A673 (cell line): ENCODE measurements at regions not wholly inside any gene's neighbourhood (a gene's known extent, or its start where the extent isn't known, plus 50 kb on each side); places are given as distances from the start of the nearest gene placed in this dataset.

Experiments used
- EZH2 ChIP-seq: fragments of 200-600 bp; sonication (generic); IDR thresholded peaks from 2 replicates; pipeline ENCODE4 v1.6.1; 2017; ENCODE audit warnings: borderline replicate concordance, low read depth, mild to moderate bottlenecking, mixed read lengths, antibody characterized with exemption, low read length; ENCODE audit not compliant: poor library complexity, severe bottlenecking
- TF ChIP-seq, protein P1 (sequence below): fragments of 300-800, 200-600 bp; sonication (generic); conservative IDR thresholded peaks from 2 replicates; pipeline ENCODE4 v1.5.1; 2017; ENCODE audit warnings: low read depth, mild to moderate bottlenecking, antibody characterized with exemption, low read length, moderate library complexity, mixed read lengths

DNA sequence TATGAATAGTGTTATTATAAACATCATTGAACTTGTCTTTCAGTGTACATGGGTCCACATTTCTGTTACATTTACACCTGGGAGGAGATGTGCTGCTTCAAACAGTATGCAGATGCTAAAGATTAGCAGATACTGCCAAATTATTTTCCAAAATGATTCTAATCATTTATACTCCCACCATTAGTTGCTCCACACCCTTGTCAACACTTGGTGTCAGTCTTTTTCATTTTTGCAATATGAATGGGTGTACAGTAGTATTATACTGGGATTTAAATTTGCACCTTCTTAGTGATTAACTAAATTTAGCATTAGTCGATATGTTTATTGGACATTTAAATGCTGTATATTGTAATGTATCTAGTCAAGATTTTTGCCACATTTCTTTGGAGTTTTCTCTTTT lies 131.6 kb upstream of the GRID2 start:
- TF ChIP-seq, protein P1, sequence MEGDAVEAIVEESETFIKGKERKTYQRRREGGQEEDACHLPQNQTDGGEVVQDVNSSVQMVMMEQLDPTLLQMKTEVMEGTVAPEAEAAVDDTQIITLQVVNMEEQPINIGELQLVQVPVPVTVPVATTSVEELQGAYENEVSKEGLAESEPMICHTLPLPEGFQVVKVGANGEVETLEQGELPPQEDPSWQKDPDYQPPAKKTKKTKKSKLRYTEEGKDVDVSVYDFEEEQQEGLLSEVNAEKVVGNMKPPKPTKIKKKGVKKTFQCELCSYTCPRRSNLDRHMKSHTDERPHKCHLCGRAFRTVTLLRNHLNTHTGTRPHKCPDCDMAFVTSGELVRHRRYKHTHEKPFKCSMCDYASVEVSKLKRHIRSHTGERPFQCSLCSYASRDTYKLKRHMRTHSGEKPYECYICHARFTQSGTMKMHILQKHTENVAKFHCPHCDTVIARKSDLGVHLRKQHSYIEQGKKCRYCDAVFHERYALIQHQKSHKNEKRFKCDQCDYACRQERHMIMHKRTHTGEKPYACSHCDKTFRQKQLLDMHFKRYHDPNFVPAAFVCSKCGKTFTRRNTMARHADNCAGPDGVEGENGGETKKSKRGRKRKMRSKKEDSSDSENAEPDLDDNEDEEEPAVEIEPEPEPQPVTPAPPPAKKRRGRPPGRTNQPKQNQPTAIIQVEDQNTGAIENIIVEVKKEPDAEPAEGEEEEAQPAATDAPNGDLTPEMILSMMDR: no peak
- TF ChIP-seq EZH2: no peak
